Mucosa of rectum (tissue), 2 donors: ENCODE measurements at regions not wholly inside any gene's neighbourhood (a gene's known extent, or its start where the extent isn't known, plus 50 kb on each side); places are given as distances from the start of the nearest gene placed in this dataset.

Source experiments
- H3K27ac ChIP-seq, 2 donors: one replicate each; pipeline ENCODE4 v1.7.0; 2013; ENCODE audit warnings: inconsistent platforms in 2 of 2, low read depth in 2 of 2, low read length in 2 of 2
- H3K27me3 ChIP-seq, 2 donors: one replicate each; pipeline ENCODE4 v1.7.0; 2013; ENCODE audit warnings: low read length in 2 of 2; ENCODE audit not compliant: control insufficient read depth in 2 of 2, insufficient read depth in 2 of 2
- H3K36me3 ChIP-seq, 2 donors: one replicate each; pipeline ENCODE4 v1.7.0; 2013; ENCODE audit warnings: low read length in 2 of 2; ENCODE audit not compliant: control insufficient read depth in 2 of 2, insufficient read depth in 2 of 2
- H3K4me1 ChIP-seq, 2 donors: one replicate each; pipeline ENCODE4 v1.7.0; 2013; ENCODE audit warnings: low read length in 2 of 2, mild to moderate bottlenecking in 1 of 2; ENCODE audit not compliant: control insufficient read depth in 2 of 2, insufficient read depth in 2 of 2
- H3K4me3 ChIP-seq, 2 donors: one replicate each; pipeline ENCODE4 v1.7.0; 2013; ENCODE audit warnings: low read length in 2 of 2
- H3K9ac ChIP-seq, 2 donors: one replicate each; pipeline ENCODE4 v1.7.0; 2013; ENCODE audit warnings: low read length in 2 of 2, low read depth in 1 of 2, mild to moderate bottlenecking in 1 of 2
- H3K9me3 ChIP-seq, 2 donors: one replicate each; pipeline ENCODE4 v1.7.0; 2013; ENCODE audit warnings: low read length in 2 of 2; ENCODE audit not compliant: control insufficient read depth in 2 of 2
- donor health status: healthy.
- donor health status: Normal muscosa, but diverticular disease.

DNA sequence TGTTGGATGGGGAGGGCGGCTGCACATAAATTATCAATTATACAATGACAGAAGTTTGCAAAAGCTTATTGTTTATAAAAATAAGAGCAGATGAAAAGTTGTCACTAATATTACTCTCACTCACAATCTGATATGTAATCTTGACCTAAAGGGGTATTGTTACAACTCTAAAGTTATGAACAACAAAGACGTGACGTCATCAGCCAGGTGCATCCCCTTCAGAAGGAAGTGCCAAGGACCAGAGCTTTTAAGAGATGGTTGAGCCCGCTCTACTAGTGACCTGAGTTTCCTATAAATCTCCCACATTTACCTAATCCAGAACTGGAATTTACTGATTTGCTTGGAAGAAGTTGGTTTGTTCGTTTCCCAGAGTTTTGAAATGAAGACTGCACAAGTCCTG is 247.7 kb upstream of the MGMT start:
- Histone ChIP-seq H3K4me1 (no peaks in the 10 kb centered on the region), H3K4me3 (no peak overlapping the region), H3K27ac (no peak overlapping the region), H3K9me3 (no peaks in the 10 kb centered on the region), H3K9ac (no peak overlapping the region), H3K36me3 (no peaks in the 10 kb centered on the region), H3K27me3 (no peaks in the 10 kb centered on the region)

- Histone ChIP-seq H3K4me1 (no peaks in the 10 kb centered on the region), H3K4me3 (no peak overlapping the region), H3K9me3 (no peaks in the 10 kb centered on the region), H3K36me3 (no peaks in the 10 kb centered on the region), H3K9ac (no peak overlapping the region), H3K27ac (no peak overlapping the region), H3K27me3 (no peaks in the 10 kb centered on the region)
Measured at GRCh38 chr10:129222436-129222835, 244.6 kb upstream of the MGMT start.

DNA sequence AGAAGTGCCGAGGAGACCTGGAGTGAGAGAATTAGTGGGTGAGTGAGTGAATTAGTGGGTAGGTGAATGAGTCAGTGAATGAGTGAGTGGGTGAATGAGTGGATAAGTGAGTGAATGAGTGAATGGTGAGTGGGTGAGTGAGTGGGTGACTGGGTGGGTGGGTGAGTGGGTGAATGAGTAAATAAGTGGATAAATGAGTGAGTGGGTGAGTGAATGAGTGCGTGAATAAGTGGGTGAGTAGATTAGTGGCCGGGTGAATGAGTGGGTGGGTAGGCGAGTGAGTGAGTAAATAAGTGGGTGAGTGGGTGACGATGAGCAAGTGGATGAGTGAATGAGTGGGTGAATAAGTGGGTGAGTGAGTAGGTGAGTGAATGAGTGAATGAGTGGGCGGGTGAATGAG is 243.7 kb upstream of the MGMT start:
- no peaks in the 10 kb centered on the region for H3K27me3 ChIP-seq
- H3K9me3 ChIP-seq, result no peaks in the 10 kb centered on the region
- no peaks in the 10 kb centered on the region for H3K4me1 ChIP-seq
- no peak overlapping the region for H3K4me3 ChIP-seq
- H3K27ac ChIP-seq, result no peak overlapping the region
- no peak overlapping the region for H3K9ac ChIP-seq
- H3K36me3 ChIP-seq, result no peaks in the 10 kb centered on the region

- H3K27me3 ChIP-seq, result no peaks in the 10 kb centered on the region
- no peaks in the 10 kb centered on the region for H3K4me1 ChIP-seq
- H3K9me3 ChIP-seq, result no peaks in the 10 kb centered on the region
- no peaks in the 10 kb centered on the region for H3K36me3 ChIP-seq
- no peak overlapping the region for H3K9ac ChIP-seq
- H3K4me3 ChIP-seq, result no peak overlapping the region
- no peak overlapping the region for H3K27ac ChIP-seq
Measured at GRCh38 chr10:129224065-129224464, 243.0 kb upstream of the MGMT start.

- H3K36me3 ChIP-seq, result no peaks in the 10 kb centered on the region
- H3K4me1 ChIP-seq, result no peaks in the 10 kb centered on the region
- H3K27ac ChIP-seq, result no peak overlapping the region
- no peak overlapping the region for H3K9ac ChIP-seq
- H3K4me3 ChIP-seq, result no peak overlapping the region
- H3K27me3 ChIP-seq, result no peaks in the 10 kb centered on the region
- no peaks in the 10 kb centered on the region for H3K9me3 ChIP-seq
Measured at GRCh38 chr10:129231821-129232220, 235.2 kb upstream of the MGMT start.

GRCh38 chr10:129233351-129234148 is 233.5 kb upstream of the MGMT start:
- Histone ChIP-seq H3K27me3 (no peaks in the 10 kb centered on the region), H3K4me1 (no peaks in the 10 kb centered on the region), H3K27ac (no peak overlapping the region), H3K4me3 (no peak overlapping the region), H3K9ac (no peak overlapping the region), H3K9me3 (no peaks in the 10 kb centered on the region), H3K36me3 (no peaks in the 10 kb centered on the region)

GRCh38 chr10:129236274-129236691 is 230.8 kb upstream of the MGMT start:
- no peak overlapping the region for H3K4me3 ChIP-seq
- H3K9ac ChIP-seq, result no peak overlapping the region
- no peaks in the 10 kb centered on the region for H3K9me3 ChIP-seq

GRCh38 chr10:129241461-129241860 is 225.6 kb upstream of the MGMT start:
- H3K9me3 ChIP-seq, result no peaks in the 10 kb centered on the region
- H3K4me3 ChIP-seq, result no peak overlapping the region
- no peaks in the 10 kb centered on the region for H3K4me1 ChIP-seq
- H3K27ac ChIP-seq, result no peak overlapping the region
- H3K27me3 ChIP-seq, result no peaks in the 10 kb centered on the region
- no peak overlapping the region for H3K9ac ChIP-seq
- H3K36me3 ChIP-seq, result no peaks in the 10 kb centered on the region

More at GRCh38 chr10:129236274-129236691, 230.8 kb upstream of the MGMT start:
- H3K36me3 ChIP-seq, result no peaks in the 10 kb centered on the region
- no peaks in the 10 kb centered on the region for H3K27me3 ChIP-seq
- H3K27ac ChIP-seq, result no peak overlapping the region
- no peaks in the 10 kb centered on the region for H3K4me1 ChIP-seq

GRCh38 chr10:129244298-129244697 is 222.7 kb upstream of the MGMT start:
- no peaks in the 10 kb centered on the region for H3K9me3 ChIP-seq
- no peaks in the 10 kb centered on the region for H3K27me3 ChIP-seq
- no peak overlapping the region for H3K9ac ChIP-seq
- no peak overlapping the region for H3K27ac ChIP-seq
- no peaks in the 10 kb centered on the region for H3K4me1 ChIP-seq
- no peaks in the 10 kb centered on the region for H3K36me3 ChIP-seq
- no peak overlapping the region for H3K4me3 ChIP-seq

GRCh38 chr10:129244757-129245156 is 222.3 kb upstream of the MGMT start:
- no peaks in the 10 kb centered on the region for H3K4me1 ChIP-seq
- H3K9me3 ChIP-seq, result no peaks in the 10 kb centered on the region
- no peak overlapping the region for H3K9ac ChIP-seq
- H3K4me3 ChIP-seq, result no peak overlapping the region
- H3K36me3 ChIP-seq, result no peaks in the 10 kb centered on the region
- no peak overlapping the region for H3K27ac ChIP-seq
- no peaks in the 10 kb centered on the region for H3K27me3 ChIP-seq
